CD4-positive, alpha-beta T cell treated with Interleukin-15 for 4 hours (primary cell): ENCODE measurements at regions not wholly inside any gene's neighbourhood (a gene's known extent, or its start where the extent isn't known, plus 50 kb on each side); places are given as distances from the start of the nearest gene placed in this dataset.
"Not testable (repeated sequence)": the region's sequence is repeated elsewhere in the genome, so short reads cannot be mapped to it uniquely, and the experiment has no call there.

ENCODE experiments used
- DNase-seq: peaks from one replicate; pipeline ENCODE4 v3.0.0-alpha.2; 2020; ENCODE audit warnings: low spot score

DNA sequence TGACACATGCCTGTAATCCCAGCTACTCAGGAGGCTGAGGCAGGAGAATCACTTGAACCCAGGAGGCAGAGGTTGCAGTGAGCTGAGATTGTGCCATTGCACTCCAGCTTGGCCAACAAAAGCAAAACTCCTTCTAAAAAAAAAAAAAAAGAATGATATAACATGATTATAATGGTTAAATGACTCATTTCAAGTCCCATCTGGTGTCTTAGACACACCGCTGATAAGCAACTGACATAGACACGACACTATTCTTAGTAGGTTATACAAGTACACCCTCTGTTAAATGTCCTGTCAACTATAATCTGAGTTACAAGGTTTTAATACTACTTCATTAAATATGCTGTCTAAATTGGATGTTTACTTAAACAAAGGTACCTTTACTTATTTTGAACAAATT is 405.3 kb upstream of the CLINT1 start:
- DNase-seq = no peak

DNA sequence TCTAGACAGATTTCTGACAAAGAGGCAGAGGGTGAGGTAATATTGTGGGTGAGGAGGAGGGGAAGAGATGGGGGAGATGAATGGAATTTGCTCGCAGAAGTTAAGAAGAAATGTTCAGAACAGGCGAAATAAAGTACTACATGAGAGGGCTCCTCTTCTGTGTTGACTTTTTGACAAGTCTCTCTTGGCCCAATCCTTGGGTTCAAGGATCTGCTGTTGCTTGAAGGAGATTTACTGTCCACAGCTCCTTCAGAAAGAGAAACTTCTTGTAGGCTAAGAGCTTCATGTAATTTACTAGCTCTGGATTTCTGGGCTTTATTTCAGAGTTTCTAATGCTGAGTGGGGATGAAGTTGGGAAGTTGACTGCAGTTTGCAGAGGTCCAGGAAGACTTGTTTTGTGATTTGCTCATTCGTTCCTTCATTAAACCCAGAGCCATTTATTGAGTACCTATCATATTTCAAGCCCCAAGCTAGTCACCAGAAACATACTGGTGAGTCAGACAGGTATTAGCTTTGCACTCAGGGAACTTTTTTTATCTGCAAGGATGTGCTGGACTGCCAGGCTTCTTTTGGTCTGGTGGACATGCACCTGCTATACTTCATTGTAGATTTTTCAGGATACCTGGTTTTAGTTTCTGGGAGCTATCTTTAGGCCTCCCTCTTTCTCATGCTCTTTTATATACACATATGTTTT is 402.9 kb upstream of the CLINT1 start:
- no peak for DNase-seq

GRCh38 chr5:158256096-158256495 is 397.2 kb upstream of the CLINT1 start:
- no peak for DNase-seq

DNA sequence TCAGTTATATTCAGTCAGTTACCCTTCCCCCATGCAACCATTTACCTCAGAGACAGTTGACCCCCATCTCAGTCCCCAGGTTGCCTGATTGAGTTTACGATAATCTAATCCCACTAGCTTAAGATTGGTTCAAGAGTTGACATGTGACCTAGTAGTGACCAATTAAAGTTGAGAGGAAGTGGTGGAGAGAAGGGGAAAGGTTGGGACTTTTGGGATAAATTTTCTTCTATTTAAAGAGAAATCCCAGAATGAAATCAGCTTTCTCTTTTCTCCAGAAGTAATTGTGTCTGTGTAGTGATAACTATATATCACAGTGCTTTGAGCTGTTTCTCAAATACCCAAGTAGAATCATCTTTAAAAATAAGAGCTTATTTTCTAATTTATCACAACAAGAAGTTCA is 396.7 kb upstream of the CLINT1 start:
- no peak for DNase-seq

- no peak for DNase-seq
These were observed 387.7 kb upstream of the CLINT1 start for GRCh38 chr5:158246661-158247060.

DNA sequence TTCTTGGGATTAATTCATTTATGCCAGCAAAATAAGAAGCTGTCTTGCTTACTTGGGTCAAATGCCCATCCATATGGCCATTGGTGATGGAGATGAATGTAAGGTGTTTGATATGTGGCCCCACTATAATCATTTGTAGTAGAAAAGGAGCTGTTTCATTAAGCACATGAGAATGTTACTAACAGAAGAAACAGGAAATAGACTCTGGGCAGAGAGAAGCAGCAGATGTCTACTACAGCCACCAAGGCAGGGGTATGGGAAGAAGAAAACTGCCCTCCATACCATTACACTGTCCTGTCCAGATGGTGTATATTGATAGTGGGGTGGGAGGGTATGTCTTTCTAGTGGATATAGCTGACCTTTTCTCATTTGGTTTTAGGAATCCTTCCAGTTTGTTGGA is 386.6 kb upstream of the CLINT1 start:
- DNase-seq = no peak

DNA sequence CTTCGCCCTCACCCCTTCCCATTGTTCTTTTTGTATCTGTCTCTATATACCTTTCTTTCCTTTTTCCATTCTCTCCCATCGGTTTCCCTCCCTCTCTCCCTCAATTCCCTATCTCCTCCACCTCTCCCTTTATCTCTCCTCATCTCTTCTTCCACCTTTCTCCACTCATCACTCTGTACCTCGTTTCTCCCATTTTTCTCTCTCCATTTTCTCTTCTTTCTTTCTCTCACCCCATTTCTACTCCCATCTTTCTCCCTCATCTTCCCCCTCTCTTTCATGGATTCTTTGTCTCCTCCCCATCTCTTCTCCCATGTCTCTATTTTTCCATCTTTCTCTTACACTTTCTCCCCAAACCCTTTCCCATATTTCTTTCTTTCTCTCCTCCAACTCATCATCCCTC is 385.9 kb upstream of the CLINT1 start:
- DNase-seq = no peak

GRCh38 chr5:158236511-158237335 is 377.8 kb upstream of the CLINT1 start:
- DNase-seq = no peak

DNA sequence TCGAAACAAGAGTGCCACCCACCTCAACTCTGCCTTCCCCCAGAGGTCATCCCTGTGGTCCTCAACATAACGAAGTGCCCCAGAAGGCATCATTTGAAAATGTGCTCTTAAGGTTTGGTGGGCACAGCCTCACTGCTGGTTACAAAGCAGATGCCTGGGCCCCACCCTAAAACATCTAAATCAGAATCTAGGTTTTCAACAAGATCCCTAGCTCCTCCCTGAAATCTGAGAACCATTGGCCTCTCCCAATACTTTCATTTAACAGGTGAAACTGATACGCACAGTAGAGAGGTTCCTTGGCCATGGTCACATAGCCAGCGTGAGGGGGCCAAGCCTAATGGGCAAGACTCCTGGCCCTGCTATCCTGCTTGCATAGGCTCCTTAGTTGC is 376.2 kb upstream of the CLINT1 start:
- DNase-seq = no peak

DNA sequence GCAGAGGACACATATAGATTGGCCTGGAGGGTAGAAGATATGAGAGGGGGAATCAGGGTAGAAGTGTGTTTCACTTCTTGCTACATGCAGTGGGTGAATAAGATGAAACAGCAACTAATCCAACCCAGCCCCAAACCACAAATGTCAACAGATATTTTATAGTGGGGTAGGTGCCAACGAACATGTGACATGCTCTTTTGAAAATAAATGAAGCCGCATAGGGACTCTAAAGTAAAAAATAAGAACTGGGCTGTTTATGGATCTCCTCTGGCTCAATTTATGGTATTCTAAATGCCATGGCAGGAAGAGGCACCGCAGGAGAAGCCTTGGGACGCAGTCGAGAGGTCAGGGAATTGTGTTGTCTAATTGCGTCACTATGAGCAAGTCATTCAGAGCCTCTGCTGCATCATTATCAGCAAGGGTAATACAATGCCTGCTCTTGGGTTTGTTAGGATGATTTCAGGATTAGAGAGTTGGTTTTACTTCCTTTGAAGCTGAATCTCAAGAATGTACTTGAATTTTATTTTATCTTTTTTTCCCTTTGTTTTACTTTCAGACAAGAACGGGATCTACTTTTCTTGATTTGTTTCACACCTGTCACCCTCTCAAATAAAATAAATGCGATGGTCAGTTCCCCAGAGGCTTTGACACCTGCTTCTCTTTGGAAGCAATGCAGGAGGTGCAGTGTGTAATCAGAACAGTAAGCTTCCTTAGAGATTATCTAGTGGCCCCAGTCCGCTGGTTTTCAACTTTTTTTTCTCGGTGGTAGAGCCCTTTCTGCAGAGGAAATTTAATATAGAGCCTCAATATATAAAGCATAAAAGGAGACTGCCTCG is 375.6 kb upstream of the CLINT1 start:
- DNase-seq = no peak

- DNase-seq = no peak
These were observed 374.9 kb upstream of the CLINT1 start for GRCh38 chr5:158233735-158234322.

- DNase-seq = not testable (repeated sequence)
These were observed 368.4 kb upstream of the CLINT1 start for GRCh38 chr5:158227314-158227713.

DNA sequence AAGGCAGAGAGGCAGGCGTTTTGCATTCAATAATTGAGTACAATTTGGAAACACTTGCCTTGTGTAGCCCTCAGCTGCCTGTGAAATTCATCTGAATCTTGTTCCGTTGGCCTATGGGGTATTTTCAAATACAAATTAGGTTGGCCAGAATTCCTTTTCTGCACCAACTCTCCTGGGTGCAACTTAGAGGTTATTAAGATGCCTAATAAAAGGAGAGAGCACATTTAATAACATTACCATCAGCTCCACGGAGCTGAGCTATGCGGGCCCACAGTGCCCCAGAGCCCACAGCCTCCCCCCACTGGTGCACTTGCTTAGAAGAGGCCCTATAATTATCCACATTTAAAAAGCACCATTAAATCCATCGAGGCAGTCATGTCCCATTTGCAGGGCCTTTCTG is 367.6 kb upstream of the CLINT1 start:
- no peak for DNase-seq

DNA sequence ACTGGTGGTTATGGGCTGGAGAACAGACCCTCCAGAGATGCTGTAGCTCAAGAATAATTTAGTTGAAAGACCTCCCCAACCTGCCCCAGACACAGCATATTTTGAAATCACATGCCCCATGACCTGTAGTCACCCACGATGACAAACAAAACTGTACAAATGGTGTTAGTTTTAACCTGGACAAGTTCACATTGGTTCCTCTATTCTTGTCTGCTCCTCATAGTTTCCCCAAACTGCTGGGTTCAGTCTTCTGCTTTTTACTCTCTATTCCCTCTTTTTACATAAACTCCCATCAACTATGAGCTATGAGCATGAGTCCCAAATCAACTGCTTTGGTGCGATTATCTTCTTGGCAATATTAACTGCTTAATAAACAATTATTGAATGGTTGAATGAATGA is 365.3 kb upstream of the CLINT1 start:
- DNase-seq = no peak

DNA sequence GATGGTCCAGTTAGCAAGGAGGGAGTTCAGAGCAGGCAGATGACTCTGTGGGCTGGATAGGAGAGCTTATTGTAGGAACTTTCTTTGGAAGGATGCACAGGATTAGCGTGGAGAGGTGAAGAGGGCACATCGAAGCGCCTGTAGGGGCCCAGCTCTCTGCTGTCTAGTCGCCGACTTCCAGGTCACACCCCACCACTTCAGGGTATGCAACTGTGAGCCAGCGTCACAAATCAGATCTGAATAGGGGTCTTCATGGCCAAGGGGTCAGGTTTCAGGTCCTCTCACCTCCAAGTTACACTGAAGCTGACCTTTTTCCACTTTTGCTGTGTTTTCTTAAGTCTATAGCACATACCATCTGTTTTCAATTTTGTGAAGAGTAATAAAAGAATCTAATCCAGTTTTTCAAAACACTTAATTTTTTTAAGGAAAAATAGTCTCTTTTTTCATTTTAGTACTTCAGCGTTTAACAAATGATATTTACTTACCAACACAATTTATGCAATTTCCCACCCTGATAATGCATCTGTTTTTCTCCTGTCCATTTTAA is 364.2 kb upstream of the CLINT1 start:
- DNase-seq = no peak

DNA sequence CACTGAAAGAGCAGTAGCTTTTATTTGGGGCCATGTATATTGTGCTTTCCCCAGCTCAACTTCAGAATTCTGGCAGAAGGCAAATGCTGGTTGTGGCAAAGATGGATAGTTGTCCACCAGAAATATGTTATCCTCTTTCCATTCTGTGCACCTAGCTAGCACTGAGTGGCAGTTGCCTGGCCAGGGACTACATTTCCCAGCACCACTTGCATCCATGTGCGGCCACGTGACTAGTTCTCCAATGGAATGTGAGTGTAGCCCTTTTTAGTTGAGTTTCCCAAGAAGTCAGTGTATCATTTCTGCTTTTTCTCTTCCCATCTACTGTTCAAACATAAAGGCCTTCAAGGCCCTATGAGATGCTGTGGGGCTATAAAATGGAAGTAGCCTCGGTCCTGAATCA is 354.0 kb upstream of the CLINT1 start:
- no peak for DNase-seq

GRCh38 chr5:158212237-158212636 is 353.3 kb upstream of the CLINT1 start:
- DNase-seq = no peak

DNA sequence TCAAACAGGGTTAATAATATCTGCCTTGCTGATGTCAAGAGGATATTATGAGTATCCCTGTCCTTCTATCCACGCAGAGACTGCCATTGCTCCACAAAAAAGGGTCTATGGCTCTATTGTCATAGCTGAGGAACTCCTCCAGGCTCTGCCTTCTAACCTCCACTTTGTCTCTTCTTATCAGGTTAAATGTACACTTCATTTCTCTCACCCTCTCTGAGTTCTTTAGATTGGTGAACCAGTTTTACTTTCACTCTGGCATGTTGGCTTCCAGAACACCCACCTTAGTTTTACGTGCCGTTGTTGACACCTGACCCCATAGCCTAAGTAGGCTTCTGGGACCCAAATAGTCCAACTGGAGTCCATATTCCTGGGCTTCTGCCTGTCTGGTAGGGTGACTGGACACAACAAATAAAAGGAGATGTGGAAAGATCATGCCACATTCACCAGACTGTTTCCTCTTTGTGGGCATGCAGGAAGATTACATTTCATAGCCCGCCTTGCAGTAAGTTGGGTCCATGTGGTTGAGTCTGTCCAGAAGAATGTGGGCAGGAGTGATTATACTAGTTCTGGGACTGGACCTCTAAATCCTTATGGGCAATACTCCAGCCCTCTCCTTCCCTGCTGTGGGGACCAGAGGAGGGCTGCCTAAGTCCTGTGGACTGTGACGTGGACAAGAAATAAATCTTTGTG is 350.4 kb upstream of the CLINT1 start:
- no peak for DNase-seq

GRCh38 chr5:158207733-158208132 is 348.8 kb upstream of the CLINT1 start:
- no peak for DNase-seq

DNA sequence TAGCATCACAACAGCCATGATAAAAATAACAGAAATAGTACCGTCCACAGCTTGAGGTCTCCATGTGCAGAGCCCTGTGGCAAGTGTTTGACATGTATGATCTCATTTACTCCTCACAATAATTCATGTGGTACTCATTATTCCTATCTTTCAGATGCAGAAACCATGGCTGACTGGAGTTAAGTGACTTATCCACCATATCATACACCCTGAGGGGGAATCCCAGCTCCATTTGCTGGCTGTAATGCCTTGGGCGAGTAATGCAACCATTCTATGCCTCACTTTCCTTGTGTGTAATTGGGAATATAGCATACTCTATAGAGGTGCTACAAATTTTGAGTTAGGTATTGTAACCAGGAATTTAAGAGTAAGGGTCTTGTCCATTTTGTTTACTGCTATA is 347.0 kb upstream of the CLINT1 start:
- DNase-seq = no peak

DNA sequence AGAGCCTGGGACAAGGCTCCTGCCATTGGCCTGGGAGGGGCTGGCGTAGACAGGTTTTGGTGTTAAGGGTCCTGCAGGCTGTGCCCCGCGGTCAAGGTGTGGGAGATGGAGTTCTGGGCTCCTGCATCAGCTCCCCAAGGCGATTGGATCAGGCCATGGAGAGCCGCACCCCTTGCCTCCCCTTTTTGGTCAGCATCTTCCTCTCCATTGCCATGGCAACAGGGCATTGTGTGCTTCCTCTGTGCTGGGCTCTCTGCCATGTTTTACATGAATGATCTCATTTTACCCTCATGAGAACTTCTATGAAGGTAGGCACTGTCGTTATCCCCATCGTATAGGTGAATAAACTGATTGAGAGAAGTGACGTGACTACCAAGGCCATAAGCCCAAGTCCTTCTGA is 344.3 kb upstream of the CLINT1 start:
- no peak for DNase-seq

DNA sequence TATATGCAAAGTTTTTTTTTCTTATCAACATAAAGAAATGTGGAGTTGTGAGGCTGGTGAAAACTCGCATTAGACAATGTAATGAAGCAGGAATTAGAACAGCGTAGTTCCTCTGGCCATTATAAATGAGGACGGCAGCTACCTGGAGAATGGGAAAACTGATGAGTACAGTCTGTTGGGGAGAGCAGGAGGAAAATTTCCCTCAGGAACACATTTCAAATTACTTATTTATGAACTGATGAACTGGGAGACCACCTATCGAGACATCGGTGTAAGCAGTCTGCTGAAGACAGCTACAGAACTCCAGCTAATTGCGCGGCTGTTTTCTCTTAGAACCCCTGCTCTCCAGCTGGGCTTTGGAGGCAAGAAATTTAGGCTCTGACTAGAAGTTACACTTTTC is 343.9 kb upstream of the CLINT1 start:
- DNase-seq = no peak
